Endothelial cell of umbilical vein (primary cell): ENCODE measurements at regions not wholly inside any gene's neighbourhood (a gene's known extent, or its start where the extent isn't known, plus 50 kb on each side); places are given as distances from the start of the nearest gene placed in this dataset.

Experiments used
- BruUV-seq: library from RNA; stranded (reverse); fragments of 400-500 nt; replicated peaks from 2 replicates; lab custom pipeline; 2021; lab: Mats Ljungman, UMichigan
- CTCF ChIA-PET: fragments of 300-600, 350-600 bp; sonication (Branson Sonifier 250); formaldehyde crosslinking; loops from one replicate; lab custom pipeline; 2021; ENCODE audit warnings: antibody characterized with exemption, inconsistent platforms; lab: Charles Lee
- POLR2A ChIA-PET: fragments of 300-600, 350-600 bp; sonication (Branson Sonifier 250); formaldehyde crosslinking; loops from one replicate; lab custom pipeline; 2021; ENCODE audit warnings: antibody characterized with exemption, inconsistent platforms; lab: Charles Lee
- DNase-seq: peaks from one replicate; pipeline ENCODE4 v3.0.0-alpha.2; 2011; ENCODE audit warnings: low read depth, low spot score
- FAIRE-seq: peaks from 2 replicates; lab custom pipeline; 2011; peaks lifted over from hg19 to GRCh38; lab: Jason Lieb, UNC
- H2AFZ ChIP-seq: 2 replicates; pipeline ENCODE4 v1.6.0; 2012; ENCODE audit warnings: low read depth, low read length, control low read depth, inconsistent platforms
- H3K27ac ChIP-seq: 2 replicates; pipeline ENCODE4 v1.5.1; 2011; ENCODE audit warnings: low read depth, mild to moderate bottlenecking, control low read depth, low read length, moderate library complexity; ENCODE audit not compliant: insufficient read depth
- H3K27me3 ChIP-seq, 2 experiments: 2 replicates each; pipeline versions ENCODE4 v1.6.0 to v1.6.1; 2011; ENCODE audit warnings: low read length in 2 of 2, mixed read lengths in 1 of 2; ENCODE audit not compliant: control insufficient read depth in 2 of 2, insufficient read depth in 2 of 2
- H3K36me3 ChIP-seq, 2 experiments: 2 replicates in 1 of 2; 3 replicates in 1 of 2; pipeline ENCODE4 v1.5.1; 2011; ENCODE audit warnings: low read length in 2 of 2, mild to moderate bottlenecking in 1 of 2, moderate library complexity in 1 of 2; ENCODE audit not compliant: control insufficient read depth in 2 of 2, insufficient read depth in 2 of 2; ENCODE audit errors: extremely low read depth in 1 of 2
- H3K4me1 ChIP-seq: 3 replicates; pipeline ENCODE4 v1.5.1; 2011; ENCODE audit warnings: mild to moderate bottlenecking, low read length; ENCODE audit not compliant: control insufficient read depth, insufficient read depth; ENCODE audit errors: extremely low read depth
- H3K4me2 ChIP-seq: 2 replicates; pipeline ENCODE4 v1.6.1; 2011; ENCODE audit warnings: low read length, control low read depth, mixed read lengths; ENCODE audit not compliant: insufficient read depth
- H3K4me3 ChIP-seq, 3 experiments: fragments of 200-600 bp in 1 of 3; sonication (generic), shearing (Covaris generic) in 1 of 3; replicated peaks in 1 of 3; 2 replicates each; pipeline ENCODE4 v1.5.1; 2011 to 2016; ENCODE audit warnings: control low read depth in 3 of 3, low read length in 3 of 3, mild to moderate bottlenecking in 2 of 3, inconsistent platforms in 1 of 3, low read depth in 1 of 3, moderate library complexity in 1 of 3; ENCODE audit not compliant: insufficient read depth in 1 of 3
- H3K79me2 ChIP-seq: 2 replicates; pipeline ENCODE4 v1.6.0; 2012; ENCODE audit warnings: low read length, inconsistent platforms; ENCODE audit not compliant: control insufficient read depth, insufficient read depth
- H3K9ac ChIP-seq: replicated peaks from 2 replicates; pipeline ENCODE3; 2011; ENCODE audit warnings: low read length, control low read depth; ENCODE audit not compliant: insufficient read depth; ENCODE audit errors: extremely low read depth
- H3K9me1 ChIP-seq: replicated peaks from 3 replicates; pipeline ENCODE4 v1.6.0; 2011; ENCODE audit warnings: mild to moderate bottlenecking, low read length; ENCODE audit not compliant: control insufficient read depth, insufficient read depth; ENCODE audit errors: extremely low read depth
- H3K9me3 ChIP-seq: replicated peaks from 2 replicates; pipeline ENCODE4 v1.5.1; 2012; ENCODE audit warnings: low read length, inconsistent platforms; ENCODE audit not compliant: control insufficient read depth, insufficient read depth
- H4K20me1 ChIP-seq: replicated peaks from 2 replicates; pipeline ENCODE3; 2011; ENCODE audit warnings: mild to moderate bottlenecking, low read length; ENCODE audit not compliant: control insufficient read depth, insufficient read depth; ENCODE audit errors: extremely low read depth
- CTCF ChIP-seq, 2 donors: IDR thresholded peaks; 1 replicate in 1 of 2; 2 replicates in 1 of 2; pipeline ENCODE4 v1.5.1; 2011; ENCODE audit warnings: low read length in 2 of 2, mild to moderate bottlenecking in 2 of 2, moderate library complexity in 2 of 2, control low read depth in 1 of 2, inconsistent platforms in 1 of 2, low read depth in 1 of 2; ENCODE audit not compliant: insufficient read depth in 1 of 2; ENCODE audit errors: extremely low read depth in 1 of 2
- EZH2 ChIP-seq: IDR thresholded peaks from 2 replicates; pipeline ENCODE4 v1.6.1; 2012; ENCODE audit warnings: borderline replicate concordance, low read depth, mild to moderate bottlenecking, moderate library complexity, low read length, inconsistent platforms; ENCODE audit not compliant: severe bottlenecking
- FOS ChIP-seq: IDR thresholded peaks from 2 replicates; pipeline ENCODE4 v1.6.1; 2011; ENCODE audit warnings: mild to moderate bottlenecking, low read length, moderate library complexity, borderline replicate concordance; ENCODE audit not compliant: insufficient read depth
- GATA2 ChIP-seq: IDR thresholded peaks from 2 replicates; pipeline ENCODE4 v1.7.0; 2011; ENCODE audit warnings: low read depth, mild to moderate bottlenecking, moderate library complexity, mixed read lengths, low read length; ENCODE audit not compliant: insufficient read length, insufficient read depth
- JUN ChIP-seq: IDR thresholded peaks from 2 replicates; pipeline ENCODE4 v1.6.1; 2011; ENCODE audit warnings: borderline replicate concordance, low read depth; ENCODE audit not compliant: insufficient read length, insufficient read depth
- MAX ChIP-seq: IDR thresholded peaks from 2 replicates; pipeline ENCODE4 v1.6.1; 2011; ENCODE audit not compliant: insufficient read depth, insufficient read length
- MYC ChIP-seq: IDR thresholded peaks from one replicate; pipeline ENCODE4 v1.6.1; 2011; ENCODE audit warnings: mild to moderate bottlenecking, low read depth, low read length
- POLR2A ChIP-seq: IDR thresholded peaks from 2 replicates; pipeline ENCODE4 v1.6.1; 2012; ENCODE audit warnings: low read depth, mild to moderate bottlenecking, control low read depth, low read length
- POLR2AphosphoS5 ChIP-seq: IDR thresholded peaks from 2 replicates; pipeline ENCODE4 v1.6.1; 2012; ENCODE audit warnings: low read depth, mild to moderate bottlenecking, control low read depth, low read length, moderate library complexity; ENCODE audit not compliant: insufficient read depth
- dilution Hi-C: fragments of 300-500 bp; cut with MboI; formaldehyde crosslinking; loops from one replicate; pipeline ENCODE4 v1.15.0; 2019; ENCODE audit warnings: low sequenced_read_pairs; ENCODE audit not compliant: extremely low pct_ligation_motif_present
- intact Hi-C: fragments of 100-400 bp; cut with micrococcal nuclease; formaldehyde crosslinking; loops from one replicate; pipeline ENCODE4 v1.10.0; 2022

GRCh38 chr2:144078106-144078505 is 441.8 kb downstream of the ZEB2 start:
- Histone ChIP-seq H3K27ac (no peak overlapping the region), H3K4me3 (no peak overlapping the region), H3K9me1 (no peaks in the 10 kb centered on the region), H3K9ac (no peak overlapping the region), H3K27me3 (no peaks in the 10 kb centered on the region), H2AFZ (no peak overlapping the region), H4K20me1 (no peaks in the 10 kb centered on the region), H3K36me3 (no peaks in the 10 kb centered on the region), H3K4me2 (no peak overlapping the region), H3K9me3 (no peaks in the 10 kb centered on the region), H3K4me1 (no peaks in the 10 kb centered on the region), H3K79me2 (no peaks in the 10 kb centered on the region)
- POLR2A ChIA-PET, result no interaction called here
- intact Hi-C loops, result no loop called here
- DNase-seq (no peak), FAIRE-seq (no peak)
- BruUV-seq, result no TSS peak
- CTCF ChIA-PET, result no interaction called here
- TF ChIP-seq MYC (no peak), FOS (no peak), EZH2 (no peak), CTCF (IDR thresholded peaks at IDR 0.05; ENCODE audit: extremely low read depth in 1 of 2, insufficient read depth in 1 of 2, low read depth in 1 of 2, low read length in 2 of 2) (no peak), MAX (no peak), JUN (no peak), GATA2 (no peak), POLR2AphosphoS5 (no peak), POLR2A (no peak)
- dilution Hi-C loops, result no loop called here
